ENCODE measurements at regions not wholly inside any gene's neighbourhood (a gene's known extent, or its start where the extent isn't known, plus 50 kb on each side); places are given as distances from the start of the nearest gene placed in this dataset.
A peak's percentile ranks its signal among the peaks of the same experiment; 100 is the strongest.

- Mint-ChIP-seq H3K9me3 (ENCODE audit: unreplicated experiment) (peaks cover 9% of the 10 kb centered on the region), H3K4me1 (ENCODE audit: low read depth, unreplicated experiment) (peaks cover 68% of the 10 kb centered on the region), H3K27ac (ENCODE audit: unreplicated experiment) (peak overlapping the region; percentile 74), H3K36me3 (ENCODE audit: unreplicated experiment) (no peaks in the 10 kb centered on the region), H3K27me3 (ENCODE audit: unreplicated experiment) (peaks cover 13% of the 10 kb centered on the region), H3K4me3 (ENCODE audit: unreplicated experiment) (no peak overlapping the region)
- DNase-seq = no peak
- TF ChIP-seq CTCF (IDR thresholded peaks at IDR 0.05; ENCODE audit: partially characterized antibody, unreplicated experiment) = no peak
These were observed 215.7 kb upstream of the FOXF1 start for GRCh38 chr16:86294535-86295196.

GRCh38 chr16:86296256-86296655 lies 214.1 kb upstream of the FOXF1 start:
- Mint-ChIP-seq H3K4me3 (ENCODE audit: unreplicated experiment) (peak overlapping the region; percentile 59), H3K9me3 (ENCODE audit: unreplicated experiment) (peaks cover 6% of the 10 kb centered on the region), H3K36me3 (ENCODE audit: unreplicated experiment) (no peaks in the 10 kb centered on the region), H3K27me3 (ENCODE audit: unreplicated experiment) (peaks cover 10% of the 10 kb centered on the region), H3K4me1 (ENCODE audit: low read depth, unreplicated experiment) (peaks cover 70% of the 10 kb centered on the region), H3K27ac (ENCODE audit: unreplicated experiment) (peak overlapping the region; percentile 69)
- no peak for TF ChIP-seq CTCF (IDR thresholded peaks at IDR 0.05; ENCODE audit: partially characterized antibody, unreplicated experiment)
- no peak for DNase-seq

- Mint-ChIP-seq H3K9me3 (ENCODE audit: unreplicated experiment) (peaks cover 6% of the 10 kb centered on the region), H3K27me3 (ENCODE audit: unreplicated experiment) (peaks cover 10% of the 10 kb centered on the region), H3K4me3 (ENCODE audit: unreplicated experiment) (no peak overlapping the region), H3K27ac (ENCODE audit: unreplicated experiment) (peak overlapping the region; percentile 86), H3K4me1 (ENCODE audit: low read depth, unreplicated experiment) (peaks cover 68% of the 10 kb centered on the region), H3K36me3 (ENCODE audit: unreplicated experiment) (no peaks in the 10 kb centered on the region)
- TF ChIP-seq CTCF (IDR thresholded peaks at IDR 0.05; ENCODE audit: partially characterized antibody, unreplicated experiment) = no peak
- DNase-seq = no peak
These were observed 212.9 kb upstream of the FOXF1 start for GRCh38 chr16:86297391-86297790.

- Mint-ChIP-seq H3K4me1 (ENCODE audit: low read depth, unreplicated experiment) (peaks cover 64% of the 10 kb centered on the region), H3K4me3 (ENCODE audit: unreplicated experiment) (peak overlapping the region; percentile 64), H3K27ac (ENCODE audit: unreplicated experiment) (peak overlapping the region; percentile 86), H3K36me3 (ENCODE audit: unreplicated experiment) (no peaks in the 10 kb centered on the region), H3K9me3 (ENCODE audit: unreplicated experiment) (peaks cover 6% of the 10 kb centered on the region), H3K27me3 (ENCODE audit: unreplicated experiment) (peaks cover 10% of the 10 kb centered on the region)
- TF ChIP-seq CTCF (IDR thresholded peaks at IDR 0.05; ENCODE audit: partially characterized antibody, unreplicated experiment) = no peak
- DNase-seq = no peak
These were observed 212.2 kb upstream of the FOXF1 start for GRCh38 chr16:86297866-86298757.

- Mint-ChIP-seq H3K4me3 (ENCODE audit: unreplicated experiment) (peak overlapping the region; percentile 64), H3K36me3 (ENCODE audit: unreplicated experiment) (no peaks in the 10 kb centered on the region), H3K4me1 (ENCODE audit: low read depth, unreplicated experiment) (peaks cover 62% of the 10 kb centered on the region), H3K27ac (ENCODE audit: unreplicated experiment) (peak overlapping the region; percentile 86), H3K27me3 (ENCODE audit: unreplicated experiment) (peaks cover 10% of the 10 kb centered on the region), H3K9me3 (ENCODE audit: unreplicated experiment) (peaks cover 6% of the 10 kb centered on the region)
- TF ChIP-seq CTCF (IDR thresholded peaks at IDR 0.05; ENCODE audit: partially characterized antibody, unreplicated experiment) = no peak
- no peak for DNase-seq
These were observed 211.6 kb upstream of the FOXF1 start for GRCh38 chr16:86298758-86299134.

All from glutamatergic neuron (in vitro differentiated cells).